Right atrium auricular region (tissue), 2 donors: ENCODE measurements at regions not wholly inside any gene's neighbourhood (a gene's known extent, or its start where the extent isn't known, plus 50 kb on each side); places are given as distances from the start of the nearest gene placed in this dataset.

Experiments used
- DNase-seq: peaks from one replicate; pipeline ENCODE4 v3.0.0-alpha.2; 2019; ENCODE audit warnings: low spot score
- H3K27ac ChIP-seq, 2 donors: fragments of 200-600 bp; sonication (generic); 1 replicate in 1 of 2; 2 replicates in 1 of 2; pipeline ENCODE4 v1.5.1; 2016 to 2019
- H3K27me3 ChIP-seq, 2 donors: fragments of 200-600 bp; sonication (generic); one replicate each; pipeline versions ENCODE4 v1.5.1 to v1.6.0; 2017 to 2019
- H3K36me3 ChIP-seq: fragments of 200-600 bp; sonication (generic); one replicate; pipeline ENCODE4 v1.5.1; 2016
- H3K4me1 ChIP-seq, 2 donors: fragments of 200-600 bp; sonication (generic); one replicate each; pipeline versions ENCODE4 v1.5.1 to v1.6.0; 2017 to 2019
- H3K4me3 ChIP-seq, 2 donors: fragments of 200-600 bp; sonication (generic); 1 replicate in 1 of 2; 2 replicates in 1 of 2; pipeline ENCODE4 v1.5.1; 2017 to 2019; ENCODE audit warnings: mild to moderate bottlenecking in 1 of 2, moderate library complexity in 1 of 2
- H3K9me3 ChIP-seq, 2 donors: fragments of 200-600 bp; sonication (generic); one replicate each; pipeline ENCODE4 v1.5.1; 2019
- CTCF ChIP-seq, 2 donors: fragments of 200-600 bp; sonication (generic); IDR thresholded peaks; one replicate each; pipeline ENCODE4 v1.5.1; 2019; ENCODE audit warnings: antibody characterized with exemption in 2 of 2

GRCh38 chr10:52409195-52409594, 95.1 kb downstream of the DKK1 start:
- H3K4me1 ChIP-seq: no peaks in the 10 kb centered on the region
- DNase-seq: no peak
- no peaks in the 10 kb centered on the region for H3K9me3 ChIP-seq
- no peak overlapping the region for H3K27ac ChIP-seq
- TF ChIP-seq CTCF (IDR thresholded peaks at IDR 0.05): no peak
- no peaks in the 10 kb centered on the region for H3K27me3 ChIP-seq
- no peaks in the 10 kb centered on the region for H3K36me3 ChIP-seq
- H3K4me3 ChIP-seq: no peak overlapping the region

- no peaks in the 10 kb centered on the region for H3K9me3 ChIP-seq
- no peaks in the 10 kb centered on the region for H3K27me3 ChIP-seq
- no peak overlapping the region for H3K27ac ChIP-seq
- no peaks in the 10 kb centered on the region for H3K36me3 ChIP-seq
- no peak overlapping the region for H3K4me3 ChIP-seq
- no peak for DNase-seq
- H3K4me1 ChIP-seq: no peaks in the 10 kb centered on the region
- no peak for TF ChIP-seq CTCF (IDR thresholded peaks at IDR 0.05)
These were observed 95.8 kb downstream of the DKK1 start for GRCh38 chr10:52409928-52410327.

- Histone ChIP-seq H3K4me1 (no peaks in the 10 kb centered on the region), H3K9me3 (no peaks in the 10 kb centered on the region), H3K36me3 (no peaks in the 10 kb centered on the region), H3K27ac (no peak overlapping the region), H3K4me3 (no peak overlapping the region), H3K27me3 (no peaks in the 10 kb centered on the region)
- DNase-seq: no peak
- TF ChIP-seq CTCF (IDR thresholded peaks at IDR 0.05): no peak
These were observed 96.8 kb downstream of the DKK1 start for GRCh38 chr10:52410916-52411315.

GRCh38 chr10:52419281-52419680, 105.2 kb downstream of the DKK1 start:
- no peak for TF ChIP-seq CTCF (IDR thresholded peaks at IDR 0.05)
- H3K4me1 ChIP-seq: no peaks in the 10 kb centered on the region
- no peak overlapping the region for H3K27ac ChIP-seq

GRCh38 chr10:52420656-52421055, 106.6 kb downstream of the DKK1 start:
- no peak for TF ChIP-seq CTCF (IDR thresholded peaks at IDR 0.05)
- H3K27me3 ChIP-seq: no peaks in the 10 kb centered on the region
- no peaks in the 10 kb centered on the region for H3K9me3 ChIP-seq
- H3K4me3 ChIP-seq: no peak overlapping the region
- no peak overlapping the region for H3K27ac ChIP-seq
- DNase-seq: no peak
- no peaks in the 10 kb centered on the region for H3K4me1 ChIP-seq
- no peaks in the 10 kb centered on the region for H3K36me3 ChIP-seq

More at GRCh38 chr10:52419281-52419680, 105.2 kb downstream of the DKK1 start:
- Histone ChIP-seq H3K4me3 (no peak overlapping the region), H3K27me3 (no peaks in the 10 kb centered on the region), H3K9me3 (no peaks in the 10 kb centered on the region), H3K36me3 (no peaks in the 10 kb centered on the region)
- DNase-seq: no peak

GRCh38 chr10:52423369-52423768, 109.3 kb downstream of the DKK1 start:
- Histone ChIP-seq H3K27ac (no peak overlapping the region), H3K4me3 (no peak overlapping the region), H3K4me1 (no peaks in the 10 kb centered on the region), H3K9me3 (no peaks in the 10 kb centered on the region), H3K36me3 (no peaks in the 10 kb centered on the region), H3K27me3 (no peaks in the 10 kb centered on the region)
- no peak for TF ChIP-seq CTCF (IDR thresholded peaks at IDR 0.05)
- no peak for DNase-seq
